Heart right ventricle (tissue), 16 donors: ENCODE measurements at regions not wholly inside any gene's neighbourhood (a gene's known extent, or its start where the extent isn't known, plus 50 kb on each side); places are given as distances from the start of the nearest gene placed in this dataset.

Source experiments
- ATAC-seq, 8 donors: fragments of 200-7000 bp; cut with Tn5 transposase; one replicate each; pipeline ENCODE4 v1.9.1; 2020; ENCODE audit warnings: mild to moderate bottlenecking in 8 of 8, moderate library complexity in 8 of 8, moderate number of reproducible peaks in 1 of 8
- DNase-seq, 2 donors: peaks; one replicate each; pipeline ENCODE4 v3.0.0-alpha.2; 2020
- H3K27ac ChIP-seq, 10 donors: fragments of 200-600 bp; sonication (generic) in 2 of 10; one replicate each; pipeline versions ENCODE4 v1.5.0 to v1.8.0; 2020 to 2022; ENCODE audit warnings: mild to moderate bottlenecking in 3 of 10
- H3K27me3 ChIP-seq, 7 donors: fragments of 200-600 bp; one replicate each; pipeline ENCODE4 v1.8.0; 2021 to 2022; ENCODE audit warnings: mild to moderate bottlenecking in 2 of 7
- H3K36me3 ChIP-seq, 9 donors: fragments of 200-600 bp; sonication (generic) in 1 of 9; one replicate each; pipeline versions ENCODE4 v1.5.0 to v1.8.0; 2020 to 2022; ENCODE audit warnings: mild to moderate bottlenecking in 2 of 9
- H3K4me1 ChIP-seq, 9 donors: fragments of 200-600 bp; sonication (generic) in 1 of 9; one replicate each; pipeline versions ENCODE4 v1.5.0 to v1.8.0; 2020 to 2022; ENCODE audit warnings: mild to moderate bottlenecking in 4 of 9
- H3K4me3 ChIP-seq, 10 donors: fragments of 200-600 bp; sonication (generic) in 2 of 10; one replicate each; pipeline versions ENCODE4 v1.5.0 to v1.8.0; 2020 to 2022; ENCODE audit warnings: mild to moderate bottlenecking in 7 of 10, moderate library complexity in 2 of 10
- H3K9me3 ChIP-seq, 11 donors: fragments of 200-600 bp in 10 of 11; sonication (generic) in 2 of 11; one replicate each; pipeline versions ENCODE4 v1.5.0 to v1.8.0; 2013 to 2022; ENCODE audit warnings: mild to moderate bottlenecking in 2 of 11, control low read depth in 1 of 11, moderate library complexity in 1 of 11
- CTCF ChIP-seq, 9 donors: fragments of 200-600 bp; sonication (generic) in 2 of 9; IDR thresholded peaks; one replicate each; pipeline versions ENCODE4 v1.5.0 to v1.8.0; 2021 to 2022; ENCODE audit warnings: antibody characterized with exemption in 9 of 9, mild to moderate bottlenecking in 5 of 9, moderate library complexity in 1 of 9
- WGBS, 2 donors: extraction: QIAGEN DNeasy Blood & Tissue Kit; methylation state at CpG; one replicate each; pipeline ENCODE4 v1.1.7; 2013; ENCODE audit warnings: inconsistent platforms in 1 of 2; 5-methylcytosine and 5-hydroxymethylcytosine counted together
- intact Hi-C, 10 donors: fragments of 100-400 bp; cut with DNase I; formaldehyde crosslinking; loops; one replicate each; pipeline versions ENCODE4 v1.11.1 to v1.14.2; 2022
- donor health status: Arrhythmogenic right ventricular cardiomyopathy.
- donor health status: ischemic (EF 13 %, LVEDD 7.1; RV severe dilation, severe dysfunction).
- donor health status: healthy with polysubstance abuse.
- donor health status: DM: no; HTN: yes; CAD: no.
- donor health status: DM: no; HTN: no; CAD: no.
- donor health status: ischemic (EF 25% LVEDD 6.9; RV normal size, moderate dysfunction).
- donor health status: ischemic (EF 25% LVEDD 5.7; RV mildly dilated, moderate dysfunction).
- donor health status: healthy.
- donor health status: DM: yes; HTN: yes; CAD: no.
- donor health status: Ischemic cardiomyopathy.
- donor health status: ischemic (EF 35%, LVEDD 5.7; RV mildly dilated, moderate dysfunction).
- donor health status: nonischemic (EF 11% LVEDD 7.7; RV severe dilation, severe dysfunction).
- donor health status: DM: yes; HTN: yes; CAD: no.
- donor health status: PGD.
- donor health status: ischemic (EF 29% LVEDD 5.4; RV normal size, mild dysfunction).
- donor health status: nonischemic (EF 23%, LVEDD 6.1; RV moderate dilation, normal function).

- no peak for ATAC-seq
- H3K27me3 ChIP-seq: peaks cover 0 to 6% (median 0%) of the 10 kb centered on the region in 7 donors
- no peak for DNase-seq
- no peak overlapping the region for H3K4me3 ChIP-seq
- TF ChIP-seq CTCF (IDR thresholded peaks at IDR 0.05): no peak
- 96 to 97% methylated on average over 2 of the region's 2 CpGs for WGBS, 2 donors
- no peaks in the 10 kb centered on the region for H3K9me3 ChIP-seq
- intact Hi-C loops: no loop called here
- H3K36me3 ChIP-seq: no peaks in the 10 kb centered on the region
- H3K27ac ChIP-seq: peak overlapping the region in 1 of 10 donors; percentile 53
- no peaks in the 10 kb centered on the region for H3K4me1 ChIP-seq
Observed at GRCh38 chr10:62939698-62940097, 123.5 kb upstream of the EGR2 start.

- TF ChIP-seq CTCF (IDR thresholded peaks at IDR 0.05): no peak
Observed at GRCh38 chr10:62938672-62939071, 122.5 kb upstream of the EGR2 start.

GRCh38 chr10:62937674-62938073, 121.5 kb upstream of the EGR2 start:
- no peak for TF ChIP-seq CTCF (IDR thresholded peaks at IDR 0.05)
- ATAC-seq (no peak), DNase-seq (no peak)
- Histone ChIP-seq H3K27ac (no peak overlapping the region), H3K4me1 (no peaks in the 10 kb centered on the region), H3K9me3 (no peaks in the 10 kb centered on the region), H3K4me3 (no peak overlapping the region), H3K36me3 (no peaks in the 10 kb centered on the region), H3K27me3 (peaks cover 0 to 6% (median 0%) of the 10 kb centered on the region in 7 donors)
- WGBS, 2 donors: 86 to 90% methylated on average over 6 of the region's 6 CpGs
- intact Hi-C loops: no loop called here

More at GRCh38 chr10:62938672-62939071, 122.5 kb upstream of the EGR2 start:
- 80 to 89% methylated on average over 5 of the region's 5 CpGs for whole genome bisulfite sequencing, 2 donors
- H3K4me3 ChIP-seq: no peak overlapping the region
- ATAC-seq (peak in 6 of 8 donors; percentile 58 to 89 (median 70)), DNase-seq (no peak)
- peaks cover 0 to 6% (median 0%) of the 10 kb centered on the region in 7 donors for H3K27me3 ChIP-seq
- H3K4me1 ChIP-seq: no peaks in the 10 kb centered on the region
- H3K27ac ChIP-seq: peak overlapping the region in 2 of 10 donors; percentile 23 to 53
- H3K9me3 ChIP-seq: no peaks in the 10 kb centered on the region
- intact Hi-C loops: no loop called here
- no peaks in the 10 kb centered on the region for H3K36me3 ChIP-seq

GRCh38 chr10:62935022-62935421, 118.9 kb upstream of the EGR2 start:
- Histone ChIP-seq H3K9me3 (no peaks in the 10 kb centered on the region), H3K36me3 (no peaks in the 10 kb centered on the region), H3K4me1 (no peaks in the 10 kb centered on the region), H3K27ac (peak overlapping the region in 4 of 10 donors; percentile 50 to 71 (median 58)), H3K27me3 (peaks cover 0 to 4% (median 0%) of the 10 kb centered on the region in 7 donors), H3K4me3 (no peak overlapping the region)
- 53 to 60% methylated on average over 2 of the region's 2 CpGs for WGBS, 2 donors
- DNase-seq (no peak), ATAC-seq (peak in 2 of 8 donors; percentile 20 to 51)
- no peak for TF ChIP-seq CTCF (IDR thresholded peaks at IDR 0.05)
- intact Hi-C loops: no loop called here
